ENCODE measurements at regions not wholly inside any gene's neighbourhood (a gene's known extent, or its start where the extent isn't known, plus 50 kb on each side); places are given as distances from the start of the nearest gene placed in this dataset.
"Not testable (repeated sequence)": the region's sequence is repeated elsewhere in the genome, so short reads cannot be mapped to it uniquely, and the experiment has no call there.

DNA sequence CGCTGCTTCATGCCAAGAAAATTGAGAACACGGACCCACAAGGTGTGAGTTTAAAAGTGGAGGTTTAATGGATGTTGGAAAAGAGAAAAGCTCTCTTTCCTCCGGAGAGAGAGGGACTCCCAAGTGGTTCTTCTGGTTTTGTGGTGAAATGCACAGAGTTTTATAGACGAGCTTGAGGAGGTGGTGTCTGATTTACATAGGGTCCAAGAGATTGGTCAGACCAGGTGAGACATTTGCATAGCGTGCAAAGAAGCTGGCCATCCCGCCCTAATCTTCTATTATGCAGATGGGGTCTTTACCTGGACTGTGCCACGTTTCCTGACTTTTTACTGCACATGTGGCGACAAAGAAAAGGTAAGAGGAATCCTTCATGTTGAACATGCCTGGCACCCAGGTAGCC, 236.4 kb upstream of the PCDH9 start:
- Histone ChIP-seq H3K9me2 (replicated peaks; ENCODE audit: control insufficient read depth, low read length) (no peaks in the 10 kb centered on the region), H3K27me3 (ENCODE audit: control insufficient read depth, low read length) (no peaks in the 10 kb centered on the region), H3K9me3 (ENCODE audit: control insufficient read depth, insufficient read depth, low read length) (no peaks in the 10 kb centered on the region), H3K79me2 (ENCODE audit: control insufficient read depth, low read length) (no peaks in the 10 kb centered on the region), H3K4me3 (ENCODE audit: low read length) (no peak overlapping the region), H3F3A (ENCODE audit: control insufficient read depth, insufficient read depth) (no peaks in the 10 kb centered on the region), H3K27ac (ENCODE audit: low read depth, low read length) (no peak overlapping the region), H3K4me2 (ENCODE audit: low read length) (no peak overlapping the region), H3K36me3 (ENCODE audit: control insufficient read depth, low read length) (no peaks in the 10 kb centered on the region), H3K4me1 (ENCODE audit: control insufficient read depth, low read length) (no peaks in the 10 kb centered on the region), H4K20me1 (ENCODE audit: control insufficient read depth, insufficient read depth, low read depth, low read length) (no peaks in the 10 kb centered on the region)
- no peak for TF ChIP-seq CTCF (IDR thresholded peaks at IDR 0.05; ENCODE audit: low read depth, low read length, poor library complexity, severe bottlenecking)
- TF ChIP-seq EZH2phosphoT487 (IDR thresholded peaks at IDR 0.05; ENCODE audit: borderline replicate concordance, low read length), result no peak

GRCh38 chr13:67464154-67464553, 234.0 kb upstream of the PCDH9 start:
- no peaks in the 10 kb centered on the region for H4K20me1 ChIP-seq (ENCODE audit: control insufficient read depth, insufficient read depth, low read depth, low read length)
- no peaks in the 10 kb centered on the region for H3F3A ChIP-seq (ENCODE audit: control insufficient read depth, insufficient read depth)
- no peaks in the 10 kb centered on the region for H3K79me2 ChIP-seq (ENCODE audit: control insufficient read depth, low read length)
- no peak overlapping the region for H3K4me3 ChIP-seq (ENCODE audit: low read length)
- H3K9me3 ChIP-seq (ENCODE audit: control insufficient read depth, insufficient read depth, low read length), result no peaks in the 10 kb centered on the region
- no peak overlapping the region for H3K27ac ChIP-seq (ENCODE audit: low read depth, low read length)
- no peaks in the 10 kb centered on the region for H3K27me3 ChIP-seq (ENCODE audit: control insufficient read depth, low read length)
- H3K36me3 ChIP-seq (ENCODE audit: control insufficient read depth, low read length), result no peaks in the 10 kb centered on the region
- no peaks in the 10 kb centered on the region for H3K9me2 ChIP-seq (replicated peaks; ENCODE audit: control insufficient read depth, low read length)
- TF ChIP-seq EZH2phosphoT487 (IDR thresholded peaks at IDR 0.05; ENCODE audit: borderline replicate concordance, low read length) (no peak), CTCF (IDR thresholded peaks at IDR 0.05; ENCODE audit: low read depth, low read length, poor library complexity, severe bottlenecking) (no peak)
- no peaks in the 10 kb centered on the region for H3K4me1 ChIP-seq (ENCODE audit: control insufficient read depth, low read length)
- H3K4me2 ChIP-seq (ENCODE audit: low read length), result no peak overlapping the region

GRCh38 chr13:67462098-67462497, 232.0 kb upstream of the PCDH9 start:
- Histone ChIP-seq H3K27me3 (ENCODE audit: control insufficient read depth, low read length) (no peaks in the 10 kb centered on the region), H3K79me2 (ENCODE audit: control insufficient read depth, low read length) (no peaks in the 10 kb centered on the region), H3K4me1 (ENCODE audit: control insufficient read depth, low read length) (no peaks in the 10 kb centered on the region), H3K9me2 (replicated peaks; ENCODE audit: control insufficient read depth, low read length) (no peaks in the 10 kb centered on the region), H3K36me3 (ENCODE audit: control insufficient read depth, low read length) (no peaks in the 10 kb centered on the region), H3K4me2 (ENCODE audit: low read length) (no peak overlapping the region), H3K4me3 (ENCODE audit: low read length) (no peak overlapping the region), H4K20me1 (ENCODE audit: control insufficient read depth, insufficient read depth, low read depth, low read length) (no peaks in the 10 kb centered on the region), H3F3A (ENCODE audit: control insufficient read depth, insufficient read depth) (no peaks in the 10 kb centered on the region), H3K9me3 (ENCODE audit: control insufficient read depth, insufficient read depth, low read length) (no peaks in the 10 kb centered on the region), H3K27ac (ENCODE audit: low read depth, low read length) (no peak overlapping the region)
- TF ChIP-seq CTCF (IDR thresholded peaks at IDR 0.05; ENCODE audit: low read depth, low read length, poor library complexity, severe bottlenecking) (no peak), EZH2phosphoT487 (IDR thresholded peaks at IDR 0.05; ENCODE audit: borderline replicate concordance, low read length) (no peak)

DNA sequence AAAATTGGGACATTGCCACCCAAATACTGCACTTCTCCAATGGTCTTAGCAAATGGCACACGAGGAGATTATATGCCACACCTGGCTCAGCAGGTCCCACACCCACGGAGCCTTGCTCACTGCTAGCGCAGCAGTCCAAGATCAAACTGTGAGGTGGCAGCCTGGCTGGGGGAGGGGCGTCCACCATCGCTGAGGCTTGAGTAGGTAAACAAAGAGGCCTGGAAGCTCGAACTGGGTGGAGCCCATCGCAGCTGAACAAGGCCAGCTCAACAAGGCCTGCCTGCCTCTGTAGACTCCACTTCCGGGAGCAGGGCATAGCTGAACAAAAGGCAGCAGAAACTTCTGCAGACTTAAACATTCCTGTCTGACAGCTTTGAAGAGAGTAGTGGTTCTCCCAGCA, 222.4 kb upstream of the PCDH9 start:
- H3K9me2 ChIP-seq (replicated peaks; ENCODE audit: control insufficient read depth, low read length); H3K36me3 ChIP-seq (ENCODE audit: control insufficient read depth, low read length); H3F3A ChIP-seq (ENCODE audit: control insufficient read depth, insufficient read depth); H4K20me1 ChIP-seq (ENCODE audit: control insufficient read depth, insufficient read depth, low read depth, low read length); H3K27me3 ChIP-seq (ENCODE audit: control insufficient read depth, low read length); H3K9me3 ChIP-seq (ENCODE audit: control insufficient read depth, insufficient read depth, low read length); H3K4me1 ChIP-seq (ENCODE audit: control insufficient read depth, low read length); H3K27ac ChIP-seq (ENCODE audit: low read depth, low read length); H3K4me3 ChIP-seq (ENCODE audit: low read length); H3K4me2 ChIP-seq (ENCODE audit: low read length); H3K79me2 ChIP-seq (ENCODE audit: control insufficient read depth, low read length): not testable (repeated sequence)

Data from DOHH2 (cell line).